CD14-positive monocyte (primary cell): ENCODE measurements at regions not wholly inside any gene's neighbourhood (a gene's known extent, or its start where the extent isn't known, plus 50 kb on each side); places are given as distances from the start of the nearest gene placed in this dataset.

Experiments
- DNase-seq, 3 donors: peaks; one replicate each; pipeline ENCODE4 v3.0.0-alpha.2; 2011 to 2022
- H2AFZ ChIP-seq: 2 replicates; pipeline ENCODE4 v1.6.0; 2012; ENCODE audit warnings: mild to moderate bottlenecking, low read depth, low read length, inconsistent platforms; ENCODE audit not compliant: insufficient read depth, poor library complexity, severe bottlenecking
- H3K27ac ChIP-seq, 2 donors: 1 replicate in 1 of 2; 2 replicates in 1 of 2; pipeline ENCODE4 v1.5.1; 2012 to 2013; ENCODE audit warnings: low read length in 2 of 2, control low read depth in 1 of 2, inconsistent platforms in 1 of 2, low read depth in 1 of 2, mild to moderate bottlenecking in 1 of 2
- H3K27me3 ChIP-seq, 2 donors: one replicate each; pipeline versions ENCODE4 v1.6.0 to v1.6.1; 2011 to 2013; ENCODE audit warnings: low read length in 2 of 2; ENCODE audit not compliant: control insufficient read depth in 2 of 2, insufficient read depth in 2 of 2
- H3K36me3 ChIP-seq, 2 donors: replicated peaks in 1 of 2; 1 replicate in 1 of 2; 2 replicates in 1 of 2; pipeline versions ENCODE4 v1.5.1 to v1.6.1; 2012 to 2013; ENCODE audit warnings: low read length in 2 of 2, control low read depth in 1 of 2, inconsistent platforms in 1 of 2, mild to moderate bottlenecking in 1 of 2; ENCODE audit not compliant: insufficient read depth in 2 of 2, control insufficient read depth in 1 of 2
- H3K4me1 ChIP-seq, 2 donors: 1 replicate in 1 of 2; 2 replicates in 1 of 2; pipeline versions ENCODE4 v1.5.1 to v1.6.1; 2012 to 2013; ENCODE audit warnings: low read length in 2 of 2, control low read depth in 1 of 2, inconsistent platforms in 1 of 2, mild to moderate bottlenecking in 1 of 2, moderate library complexity in 1 of 2; ENCODE audit not compliant: insufficient read depth in 2 of 2, control insufficient read depth in 1 of 2
- H3K4me2 ChIP-seq: replicated peaks from 2 replicates; pipeline ENCODE3; 2012; ENCODE audit warnings: low read length, moderate library complexity, mild to moderate bottlenecking; ENCODE audit not compliant: poor library complexity, severe bottlenecking; ENCODE audit errors: extremely low read depth
- H3K4me3 ChIP-seq, 3 experiments: fragments of 200-600 bp in 1 of 3; sonication (generic) in 1 of 3; replicated peaks in 1 of 3; 1 replicate in 2 of 3; 2 replicates in 1 of 3; pipeline ENCODE4 v1.5.1; 2011 to 2013; ENCODE audit warnings: low read length in 3 of 3, mild to moderate bottlenecking in 3 of 3, control low read depth in 2 of 3, low read depth in 2 of 3, inconsistent platforms in 1 of 3, moderate library complexity in 1 of 3
- H3K79me2 ChIP-seq: 2 replicates; pipeline ENCODE4 v1.6.0; 2012; ENCODE audit warnings: mild to moderate bottlenecking, control low read depth, inconsistent platforms, low read length, moderate library complexity; ENCODE audit not compliant: insufficient read depth
- H3K9ac ChIP-seq: 2 replicates; pipeline ENCODE4 v1.6.0; 2017; ENCODE audit warnings: low read length, mild to moderate bottlenecking; ENCODE audit not compliant: insufficient read depth, poor library complexity, severe bottlenecking
- H3K9me3 ChIP-seq, 2 donors: replicated peaks in 1 of 2; 1 replicate in 1 of 2; 2 replicates in 1 of 2; pipeline versions ENCODE4 v1.5.1 to v1.6.1; 2012 to 2013; ENCODE audit warnings: low read length in 2 of 2, control low read depth in 1 of 2; ENCODE audit not compliant: control insufficient read depth in 1 of 2, insufficient read depth in 1 of 2
- H4K20me1 ChIP-seq: 2 replicates; pipeline ENCODE4 v1.6.0; 2012; ENCODE audit warnings: mild to moderate bottlenecking, low read length, control low read depth, moderate library complexity; ENCODE audit not compliant: insufficient read depth
- H3K27ac Mint-ChIP-seq, 7 donors: one replicate each; pipeline ENCODE4 v1.8.0; 2020; ENCODE audit warnings: mild to moderate bottlenecking in 7 of 7, mixed read lengths in 7 of 7, moderate library complexity in 6 of 7, inconsistent platforms in 2 of 7
- H3K27me3 Mint-ChIP-seq, 3 donors: one replicate each; pipeline ENCODE4 v1.8.0; 2021 to 2022; ENCODE audit warnings: low read depth in 3 of 3, mild to moderate bottlenecking in 3 of 3, mixed read lengths in 3 of 3, moderate library complexity in 3 of 3, inconsistent platforms in 1 of 3
- H3K36me3 Mint-ChIP-seq, 2 donors: one replicate each; pipeline ENCODE4 v1.8.0; 2020; ENCODE audit warnings: mixed read lengths in 2 of 2, inconsistent platforms in 1 of 2, mild to moderate bottlenecking in 1 of 2
- H3K4me1 Mint-ChIP-seq: one replicate; pipeline ENCODE4 v1.8.0; 2020; ENCODE audit warnings: mild to moderate bottlenecking, mixed read lengths
- H3K4me3 Mint-ChIP-seq, 2 donors: one replicate each; pipeline ENCODE4 v1.8.0; 2020; ENCODE audit warnings: mild to moderate bottlenecking in 2 of 2, mixed read lengths in 2 of 2, moderate library complexity in 1 of 2
- H3K9me3 Mint-ChIP-seq, 7 donors: one replicate each; pipeline ENCODE4 v1.8.0; 2020 to 2022; ENCODE audit warnings: mixed read lengths in 7 of 7, mild to moderate bottlenecking in 6 of 7, moderate library complexity in 6 of 7, inconsistent platforms in 2 of 7
- WGBS: methylation state at CpG from one replicate; pipeline ENCODE4 v1.1.5; 2013; ENCODE audit warnings: missing lambda C conversion rate; ENCODE audit not compliant: insufficient coverage; 5-methylcytosine and 5-hydroxymethylcytosine counted together
- intact Hi-C, 2 donors: fragments of 100-400 bp; cut with micrococcal nuclease; formaldehyde crosslinking; loops; one replicate each; pipeline versions ENCODE4 v1.15.0 to v1.15.1; 2023
- TF ChIP-seq, protein P1 (sequence below): fragments of 200-600 bp; IDR thresholded peaks from one replicate; pipeline ENCODE4 v1.8.0; 2022; ENCODE audit warnings: antibody characterized with exemption, mild to moderate bottlenecking

DNA sequence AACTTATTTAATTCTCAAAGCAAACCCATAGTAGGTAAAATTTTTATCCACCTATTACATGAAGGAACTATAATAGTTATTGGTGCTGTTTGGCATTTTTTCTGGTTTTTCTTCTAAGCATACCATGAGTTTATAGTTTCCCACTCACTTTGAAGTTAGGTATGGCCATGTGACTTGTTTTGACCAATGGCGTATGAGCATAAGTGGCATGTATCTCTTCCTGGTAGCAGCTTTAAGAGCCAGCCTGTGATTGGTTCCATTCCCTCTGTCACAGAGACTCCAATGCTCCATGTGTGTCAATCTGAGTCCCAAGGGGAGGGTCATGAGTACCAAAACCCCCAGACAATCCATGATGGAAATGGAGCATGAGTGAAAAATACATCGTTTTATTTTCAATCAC, 282.9 kb upstream of the N4BP1 start:
- DNase-seq: no peak

DNA sequence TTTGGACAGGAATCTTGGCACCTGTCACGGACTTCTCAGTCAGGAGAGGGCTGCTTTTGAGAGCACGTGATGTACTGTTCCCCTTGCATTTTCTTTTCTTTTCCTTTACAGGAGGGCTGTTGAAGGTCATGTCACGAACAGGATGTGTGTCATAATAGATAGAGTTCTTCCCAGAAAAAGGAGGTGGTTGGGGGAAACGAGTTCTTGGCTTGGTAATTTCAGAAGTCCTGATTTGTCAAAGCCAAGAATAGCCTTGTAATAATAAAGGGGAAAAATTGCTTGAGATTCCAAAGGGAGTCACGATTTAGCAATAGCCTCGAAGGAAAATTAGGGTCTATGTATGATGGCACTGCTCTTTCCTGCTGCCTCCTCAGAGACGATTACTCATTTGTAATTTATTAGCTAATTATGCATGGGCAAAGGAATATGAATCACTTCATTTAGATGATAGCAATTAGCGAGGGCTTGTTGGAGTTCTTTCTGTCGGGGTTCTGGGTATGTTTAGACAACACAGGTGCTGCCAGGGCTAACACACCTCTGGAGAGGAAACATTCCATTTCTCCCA, 277.7 kb upstream of the N4BP1 start:
- H3K4me2 ChIP-seq: no peak overlapping the region
- no peak overlapping the region for H2AFZ ChIP-seq
- no peak for DNase-seq
- no peaks in the 10 kb centered on the region for H3K36me3 Mint-ChIP-seq
- H3K4me1 Mint-ChIP-seq: no peaks in the 10 kb centered on the region
- no peaks in the 10 kb centered on the region for H3K27me3 ChIP-seq
- 40% methylated on average over 2 of the region's 9 CpGs for WGBS
- no peak overlapping the region for H3K27ac ChIP-seq
- H3K27me3 Mint-ChIP-seq: no peaks in the 10 kb centered on the region
- H4K20me1 ChIP-seq: no peaks in the 10 kb centered on the region
- H3K4me3 Mint-ChIP-seq: no peak overlapping the region
- H3K9ac ChIP-seq: no peak overlapping the region
- H3K4me1 ChIP-seq: no peaks in the 10 kb centered on the region
- TF ChIP-seq, protein P1, sequence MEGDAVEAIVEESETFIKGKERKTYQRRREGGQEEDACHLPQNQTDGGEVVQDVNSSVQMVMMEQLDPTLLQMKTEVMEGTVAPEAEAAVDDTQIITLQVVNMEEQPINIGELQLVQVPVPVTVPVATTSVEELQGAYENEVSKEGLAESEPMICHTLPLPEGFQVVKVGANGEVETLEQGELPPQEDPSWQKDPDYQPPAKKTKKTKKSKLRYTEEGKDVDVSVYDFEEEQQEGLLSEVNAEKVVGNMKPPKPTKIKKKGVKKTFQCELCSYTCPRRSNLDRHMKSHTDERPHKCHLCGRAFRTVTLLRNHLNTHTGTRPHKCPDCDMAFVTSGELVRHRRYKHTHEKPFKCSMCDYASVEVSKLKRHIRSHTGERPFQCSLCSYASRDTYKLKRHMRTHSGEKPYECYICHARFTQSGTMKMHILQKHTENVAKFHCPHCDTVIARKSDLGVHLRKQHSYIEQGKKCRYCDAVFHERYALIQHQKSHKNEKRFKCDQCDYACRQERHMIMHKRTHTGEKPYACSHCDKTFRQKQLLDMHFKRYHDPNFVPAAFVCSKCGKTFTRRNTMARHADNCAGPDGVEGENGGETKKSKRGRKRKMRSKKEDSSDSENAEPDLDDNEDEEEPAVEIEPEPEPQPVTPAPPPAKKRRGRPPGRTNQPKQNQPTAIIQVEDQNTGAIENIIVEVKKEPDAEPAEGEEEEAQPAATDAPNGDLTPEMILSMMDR: no peak
- no peaks in the 10 kb centered on the region for H3K36me3 ChIP-seq
- no peaks in the 10 kb centered on the region for H3K79me2 ChIP-seq
- no peak overlapping the region for H3K27ac Mint-ChIP-seq
- peaks cover 0 to 3% (median 1%) of the 10 kb centered on the region in 7 donors for H3K9me3 Mint-ChIP-seq
- intact Hi-C loops: no loop called here
- H3K9me3 ChIP-seq: no peaks in the 10 kb centered on the region
- H3K4me3 ChIP-seq: no peak overlapping the region

More for the DNA sequence above, 282.9 kb upstream of the N4BP1 start:
- Histone ChIP-seq H3K4me1 (no peaks in the 10 kb centered on the region), H3K27ac (no peak overlapping the region), H3K9me3 (no peaks in the 10 kb centered on the region), H4K20me1 (no peaks in the 10 kb centered on the region), H3K4me3 (no peak overlapping the region), H3K4me2 (no peak overlapping the region), H3K27me3 (no peaks in the 10 kb centered on the region), H3K9ac (no peak overlapping the region), H3K79me2 (no peaks in the 10 kb centered on the region), H2AFZ (no peak overlapping the region), H3K36me3 (no peaks in the 10 kb centered on the region)
- peaks cover 0 to 3% (median 0%) of the 10 kb centered on the region in 7 donors for H3K9me3 Mint-ChIP-seq
- H3K4me1 Mint-ChIP-seq: no peaks in the 10 kb centered on the region
- 86% methylated on average over 1 of the region's 2 CpGs for WGBS
- no peak overlapping the region for H3K27ac Mint-ChIP-seq
- intact Hi-C loops: no loop called here
- TF ChIP-seq, protein P1: no peak
- no peaks in the 10 kb centered on the region for H3K36me3 Mint-ChIP-seq
- H3K4me3 Mint-ChIP-seq: no peak overlapping the region
- H3K27me3 Mint-ChIP-seq: peaks cover 0 to 2% (median 2%) of the 10 kb centered on the region in 3 donors
